GM12878 (cell line): ENCODE measurements at regions not wholly inside any gene's neighbourhood (a gene's known extent, or its start where the extent isn't known, plus 50 kb on each side); places are given as distances from the start of the nearest gene placed in this dataset.

Experiments
- ATAC-seq: fragments of 200-7000 bp; cut with Tn5 transposase; 3 replicates; pipeline ENCODE4 v1.9.1; 2020; ENCODE audit warnings: mild to moderate bottlenecking, moderate library complexity
- BruUV-seq: library from RNA; stranded (reverse); fragments of 400-500 nt; replicated peaks from 2 replicates; lab custom pipeline; 2021; lab: Mats Ljungman, UMichigan
- CTCF ChIA-PET: fragments of 300-600 bp; sonication (Branson Sonifier 250); formaldehyde crosslinking; extraction: SDS; loops from one replicate; lab custom pipeline; 2021; ENCODE audit warnings: inconsistent platforms; lab: Yijun Ruan, JAX
- POLR2A ChIA-PET: fragments of 350-600 bp; formaldehyde crosslinking; extraction: SDS; loops from one replicate; lab custom pipeline; 2021; ENCODE audit warnings: inconsistent platforms; lab: Charles Lee
- RAD21 ChIA-PET: fragments of 300-600 bp; sonication (Branson Sonifier 250); formaldehyde crosslinking; loops from one replicate; lab custom pipeline; 2023; ENCODE audit warnings: antibody characterized with exemption; ENCODE audit not compliant: unreplicated experiment; lab: Charles Lee
- SMC1A ChIA-PET: fragments of 300-600 bp; sonication (Branson Sonifier 250); formaldehyde crosslinking; loops from one replicate; lab custom pipeline; 2023; ENCODE audit not compliant: unreplicated experiment, uncharacterized antibody; lab: Charles Lee
- DNase-seq: peaks from one replicate; pipeline ENCODE4 v3.0.0-alpha.2; 2011; ENCODE audit warnings: low read depth, low spot score
- FAIRE-seq: peaks from 3 replicates; lab custom pipeline; 2011; peaks lifted over from hg19 to GRCh38; lab: Jason Lieb, UNC
- H2AFZ ChIP-seq: 2 replicates; pipeline ENCODE4 v1.6.0; 2011; ENCODE audit warnings: low read depth, low read length, control low read depth; ENCODE audit not compliant: control insufficient read depth
- H3K27ac ChIP-seq: 2 replicates; pipeline ENCODE4 v1.5.1; 2011; ENCODE audit warnings: control low read depth; ENCODE audit not compliant: control insufficient read depth, insufficient read depth
- H3K27me3 ChIP-seq, 2 experiments: replicated peaks in 1 of 2; 2 replicates each; pipeline versions ENCODE4 v1.6.0 to v1.6.1; 2011; ENCODE audit warnings: low read length in 1 of 2; ENCODE audit not compliant: control insufficient read depth in 2 of 2, insufficient read depth in 2 of 2
- H3K36me3 ChIP-seq, 2 experiments: 2 replicates each; pipeline ENCODE4 v1.5.1; 2011; ENCODE audit warnings: low read length in 1 of 2; ENCODE audit not compliant: control insufficient read depth in 2 of 2, insufficient read depth in 2 of 2
- H3K4me1 ChIP-seq: 2 replicates; pipeline ENCODE4 v1.6.1; 2011; ENCODE audit warnings: mild to moderate bottlenecking, low read length, moderate library complexity, mixed read lengths; ENCODE audit not compliant: control insufficient read depth, insufficient read depth
- H3K4me2 ChIP-seq: 2 replicates; pipeline ENCODE4 v1.6.0; 2011; ENCODE audit warnings: control low read depth; ENCODE audit not compliant: control insufficient read depth, insufficient read depth
- H3K4me3 ChIP-seq: fragments of 200-600 bp; sonication (generic); 2 replicates; pipeline ENCODE4 v1.5.1; 2016
- H3K79me2 ChIP-seq: 2 replicates; pipeline ENCODE4 v1.6.0; 2011; ENCODE audit warnings: low read length; ENCODE audit not compliant: control insufficient read depth, insufficient read depth
- H3K9ac ChIP-seq: 2 replicates; pipeline ENCODE4 v1.8.0; 2011; ENCODE audit warnings: low read length, control low read depth, mixed read lengths; ENCODE audit not compliant: control insufficient read depth, insufficient read depth
- H3K9me3 ChIP-seq: replicated peaks from 3 replicates; pipeline ENCODE4 v1.5.1; 2011; ENCODE audit warnings: mild to moderate bottlenecking, low read length; ENCODE audit not compliant: control insufficient read depth, insufficient read depth
- H4K20me1 ChIP-seq: 2 replicates; pipeline ENCODE4 v1.6.0; 2011; ENCODE audit not compliant: control insufficient read depth, insufficient read depth
- ASH2L ChIP-seq: fragments of 300-600, 200-600 bp; sonication (generic); IDR thresholded peaks from 2 replicates; pipeline ENCODE4 v1.6.1; 2017; ENCODE audit warnings: low read depth, mild to moderate bottlenecking, borderline replicate concordance
- CEBPZ ChIP-seq: fragments of 150-350 bp; IDR thresholded peaks from 2 replicates; pipeline ENCODE4 v1.6.1; 2016; ENCODE audit warnings: low read depth, low read length
- CHD4 ChIP-seq: fragments of 200-600 bp; sonication (generic); IDR thresholded peaks from 2 replicates; pipeline ENCODE4 v1.6.1; 2016; ENCODE audit warnings: mild to moderate bottlenecking
- CTCF ChIP-seq, 3 experiments: IDR thresholded peaks in 2 of 3; conservative IDR thresholded peaks in 1 of 3; 2 replicates each; pipeline ENCODE4 v1.5.1; 2011; ENCODE audit warnings: low read depth in 3 of 3, low read length in 3 of 3, mild to moderate bottlenecking in 3 of 3, control low read depth in 2 of 3, moderate library complexity in 2 of 3, inconsistent platforms in 1 of 3, mixed read lengths in 1 of 3; ENCODE audit not compliant: control insufficient read depth in 2 of 3, insufficient read depth in 1 of 3; ENCODE audit errors: extremely low read depth in 1 of 3
- E2F4 ChIP-seq: IDR thresholded peaks from 2 replicates; pipeline ENCODE4 v1.6.1; 2012; ENCODE audit warnings: low read depth, low read length, improper control_type of control experiment
- FOS ChIP-seq: IDR thresholded peaks from 3 replicates; pipeline ENCODE4 v1.6.1; 2011; ENCODE audit warnings: borderline replicate concordance; ENCODE audit not compliant: insufficient read length; ENCODE audit errors: extremely low read depth
- IRF3 ChIP-seq: fragments of 450-650 bp; IDR thresholded peaks from 2 replicates; pipeline ENCODE4 v1.6.1; 2014; ENCODE audit warnings: mild to moderate bottlenecking
- KAT2A ChIP-seq: conservative IDR thresholded peaks from 2 replicates; pipeline ENCODE4 v1.6.1; 2011; ENCODE audit warnings: low read depth, low read length; ENCODE audit not compliant: control insufficient read depth
- NFYA ChIP-seq: IDR thresholded peaks from 2 replicates; pipeline ENCODE4 v1.6.1; 2011; ENCODE audit warnings: low read depth, mild to moderate bottlenecking, low read length, improper control_type of control experiment, borderline replicate concordance
- NKRF ChIP-seq: fragments of 450-650 bp; conservative IDR thresholded peaks from 2 replicates; pipeline ENCODE4 v1.6.1; 2017; ENCODE audit warnings: mild to moderate bottlenecking, moderate library complexity
- POLR2A ChIP-seq: IDR thresholded peaks from 2 replicates; pipeline ENCODE4 v1.6.1; 2011; ENCODE audit warnings: low read depth, mild to moderate bottlenecking, low read length
- SKIL ChIP-seq: fragments of 450-650 bp; IDR thresholded peaks from 2 replicates; pipeline ENCODE4 v1.6.1; 2017; ENCODE audit warnings: mild to moderate bottlenecking, low read depth, inconsistent platforms; ENCODE audit not compliant: poor library complexity, severe bottlenecking
- ZNF384 ChIP-seq: IDR thresholded peaks from 2 replicates; pipeline ENCODE4 v1.6.1; 2012; ENCODE audit warnings: low read depth, mild to moderate bottlenecking, low read length, improper control_type of control experiment, borderline replicate concordance
- WGBS: methylation state at CpG from one replicate; pipeline ENCODE4 v1.1.6; 2016; ENCODE audit warnings: low lambda C conversion rate; ENCODE audit not compliant: insufficient replicate concordance, insufficient coverage; ENCODE audit errors: missing lambda C conversion rate; 5-methylcytosine and 5-hydroxymethylcytosine counted together
- in situ Hi-C: fragments of 300-500 bp; cut with MboI; formaldehyde crosslinking; loops from 9 replicates; pipeline ENCODE4 v1.14.3; 2018; ENCODE audit warnings: mixed read lengths
- intact Hi-C: fragments of 100-400 bp; cut with micrococcal nuclease; formaldehyde crosslinking; loops from one replicate; pipeline ENCODE4 v1.14.2; 2022; ENCODE audit not compliant: unreplicated experiment

- no peak for ATAC-seq
- Histone ChIP-seq H3K4me3 (no peak overlapping the region), H3K36me3 (no peaks in the 10 kb centered on the region), H3K9me3 (no peaks in the 10 kb centered on the region), H4K20me1 (no peaks in the 10 kb centered on the region), H3K79me2 (no peaks in the 10 kb centered on the region), H3K27me3 (no peaks in the 10 kb centered on the region), H3K9ac (no peak overlapping the region), H3K27ac (no peak overlapping the region), H3K4me1 (no peaks in the 10 kb centered on the region), H3K4me2 (no peak overlapping the region), H2AFZ (no peak overlapping the region)
- in situ Hi-C loops (no loop called here), intact Hi-C loops (no loop called here)
- ChIA-PET POLR2A (no interaction called here), CTCF (no interaction called here), SMC1A (no interaction called here), RAD21 (no interaction called here)
- FAIRE-seq: no peak
- WGBS: 0% methylated on average over 2 of the region's 2 CpGs
- DNase-seq: no peak
- BruUV-seq: no TSS peak
- TF ChIP-seq CHD4 (no peak), ZNF384 (no peak), FOS (no peak), ASH2L (no peak), NKRF (no peak), CEBPZ (no peak), NFYA (no peak), KAT2A (no peak), E2F4 (no peak), POLR2A (no peak), CTCF (IDR thresholded peaks at IDR 0.05 in 2 of 3, conservative IDR thresholded peaks at IDR 0.05 in 1 of 3; ENCODE audit: control insufficient read depth in 2 of 3, extremely low read depth in 1 of 3, insufficient read depth in 1 of 3, low read depth in 3 of 3, low read length in 3 of 3) (no peak), SKIL (no peak), IRF3 (no peak)
Measured at GRCh38 chr13:107157271-107157670, 589.3 kb upstream of the ARGLU1 start.
